ENCODE measurements at regions not wholly inside any gene's neighbourhood (a gene's known extent, or its start where the extent isn't known, plus 50 kb on each side); places are given as distances from the start of the nearest gene placed in this dataset.

GRCh38 chr11:101817581-101817980 lies 97.2 kb upstream of the CEP126 start:
- Histone ChIP-seq H4K91ac (replicated peaks; ENCODE audit: insufficient read length, low read length) (no peak overlapping the region), H2BK12ac (ENCODE audit: low read depth, low read length) (no peak overlapping the region), H3K4me2 (ENCODE audit: insufficient read depth in 1 of 2, low read depth in 2 of 2, low read length in 2 of 2) (no peak overlapping the region), H3K4me1 (replicated peaks in 1 of 4; ENCODE audit: control insufficient read depth in 3 of 4, insufficient read depth in 4 of 4, low read length in 3 of 4) (no peaks in the 10 kb centered on the region), H2BK20ac (ENCODE audit: low read length) (no peak overlapping the region), H2AK5ac (ENCODE audit: low read depth, low read length) (no peak overlapping the region), H2BK5ac (ENCODE audit: low read depth, low read length) (no peak overlapping the region), H3K9ac (replicated peaks in 1 of 4; ENCODE audit: extremely low read depth in 1 of 4, low read depth in 3 of 4, low read length in 3 of 4) (no peak overlapping the region), H3K23ac (ENCODE audit: insufficient read length) (no peak overlapping the region), H4K20me1 (replicated peaks in 1 of 2; ENCODE audit: control insufficient read depth in 1 of 2, insufficient read depth in 2 of 2, low read length in 2 of 2) (no peaks in the 10 kb centered on the region), H3K4ac (replicated peaks; ENCODE audit: insufficient read length, low read depth, low read length) (no peak overlapping the region), H3K79me1 (ENCODE audit: low read depth, low read length) (no peaks in the 10 kb centered on the region), H4K8ac (ENCODE audit: extremely low read depth, insufficient read depth, low read length) (no peak overlapping the region), H3K23me2 (ENCODE audit: low read depth, low read length) (no peaks in the 10 kb centered on the region), H3K56ac (replicated peaks; ENCODE audit: insufficient read length, low read depth, low read length) (no peak overlapping the region), H3K4me3 (ENCODE audit: extremely low read depth in 1 of 4, insufficient read depth in 2 of 4, low read depth in 3 of 4, low read length in 4 of 4) (no peak overlapping the region), H4K5ac (ENCODE audit: insufficient read length, low read depth, low read length) (no peak overlapping the region), H3K27ac (ENCODE audit: low read depth, low read length) (no peak overlapping the region), H2BK15ac (ENCODE audit: low read length) (no peak overlapping the region), H2BK120ac (replicated peaks; ENCODE audit: low read depth, low read length) (no peak overlapping the region), H3K14ac (ENCODE audit: insufficient read length) (no peak overlapping the region), H3K18ac (ENCODE audit: extremely low read depth, low read length) (no peak overlapping the region), H2AFZ (ENCODE audit: low read length) (no peak overlapping the region), H3K36me3 (ENCODE audit: control insufficient read depth in 2 of 4, insufficient read depth in 4 of 4, low read length in 3 of 4) (no peaks in the 10 kb centered on the region), H3K9me3 (ENCODE audit: insufficient read depth in 2 of 2, low read depth in 1 of 2, low read length in 1 of 2) (no peaks in the 10 kb centered on the region), H3K79me2 (ENCODE audit: control insufficient read depth in 1 of 2, insufficient read depth in 2 of 2, low read length in 2 of 2) (no peaks in the 10 kb centered on the region), H3K27me3 (replicated peaks in 1 of 4; ENCODE audit: control insufficient read depth in 3 of 4, extremely low read depth in 1 of 4, insufficient read depth in 3 of 4, low read length in 3 of 4) (no peaks in the 10 kb centered on the region)
- WGBS, 2 experiments (ENCODE audit: extremely low coverage in 1 of 2, insufficient coverage in 1 of 2, insufficient read length in 1 of 2, insufficient replicate concordance in 2 of 2, low coverage in 1 of 2, low lambda C conversion rate in 2 of 2, missing lambda C conversion rate in 1 of 2) = 50% methylated on average over 1 of the region's 1 CpG; no CpG with 5 or more reads in 1 of the 2 experiments
- ChIA-PET POLR2A (ENCODE audit: partially characterized antibody) (no interaction called here), CTCF (ENCODE audit: partially characterized antibody) (interaction anchor here (1.7 to 1.8 kb wide), 2 partner anchors 11 to 19 kb away, joined by 4 to 5 read pairs; no protein-coding TSS in a partner anchor)
- TF ChIP-seq SRF (IDR thresholded peaks at IDR 0.05; ENCODE audit: low read depth, low read length) (no peak), KDM5A (IDR thresholded peaks at IDR 0.05; ENCODE audit: low read length) (no peak), RAD21 (IDR thresholded peaks at IDR 0.05 in 1 of 2, conservative IDR thresholded peaks at IDR 0.05 in 1 of 2; ENCODE audit: low read depth in 2 of 2, low read length in 2 of 2) (no peak), ZNF274 (IDR thresholded peaks at IDR 0.05; ENCODE audit: borderline replicate concordance, extremely low read depth, low read length) (no peak), CTCF (IDR thresholded peaks at IDR 0.05; ENCODE audit: control extremely low read depth in 1 of 3, insufficient read depth in 1 of 3, low read depth in 1 of 3, low read length in 3 of 3) (no peak), HDAC6 (IDR thresholded peaks at IDR 0.05; ENCODE audit: low read depth, low read length) (no peak), CHD2 (IDR thresholded peaks at IDR 0.05; ENCODE audit: low read length) (no peak), EP300 (IDR thresholded peaks at IDR 0.05; ENCODE audit: borderline replicate concordance in 1 of 2, low read depth in 2 of 2, low read length in 2 of 2) (no peak)
- no peak for FAIRE-seq
- DNase-seq (ENCODE audit: low read depth in 1 of 2, low spot score in 2 of 2) = no peak
